HG03469 (cell line): ENCODE measurements at regions not wholly inside any gene's neighbourhood (a gene's known extent, or its start where the extent isn't known, plus 50 kb on each side); places are given as distances from the start of the nearest gene placed in this dataset.

Experiments used
- ATAC-seq: cut with Tn5 transposase; IDR thresholded peaks from one replicate; pipeline ENCODE4 v1.9.1; 2021; ENCODE audit warnings: mild to moderate bottlenecking, moderate library complexity, moderate number of reproducible peaks; ENCODE audit not compliant: unreplicated experiment

- ATAC-seq = no peak
These were observed 70.4 kb upstream of the TBCA start for GRCh38 chr5:77846422-77847128.

DNA sequence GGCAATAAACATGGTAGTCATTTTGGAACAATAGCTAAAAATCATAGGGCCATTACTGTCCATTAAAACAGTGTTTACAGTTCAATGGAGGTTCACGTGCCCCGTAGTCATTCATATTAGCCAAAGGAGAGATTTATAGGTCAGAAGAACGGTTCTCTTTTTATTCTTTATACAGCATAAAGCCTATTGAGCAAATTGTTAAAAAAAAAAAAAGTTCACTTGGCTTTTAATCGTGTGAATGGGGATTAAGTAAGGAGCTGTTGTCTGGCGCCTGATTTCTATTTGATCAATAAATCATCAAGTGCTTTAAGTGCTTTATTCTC lies 69.1 kb upstream of the TBCA start:
- ATAC-seq = no peak

DNA sequence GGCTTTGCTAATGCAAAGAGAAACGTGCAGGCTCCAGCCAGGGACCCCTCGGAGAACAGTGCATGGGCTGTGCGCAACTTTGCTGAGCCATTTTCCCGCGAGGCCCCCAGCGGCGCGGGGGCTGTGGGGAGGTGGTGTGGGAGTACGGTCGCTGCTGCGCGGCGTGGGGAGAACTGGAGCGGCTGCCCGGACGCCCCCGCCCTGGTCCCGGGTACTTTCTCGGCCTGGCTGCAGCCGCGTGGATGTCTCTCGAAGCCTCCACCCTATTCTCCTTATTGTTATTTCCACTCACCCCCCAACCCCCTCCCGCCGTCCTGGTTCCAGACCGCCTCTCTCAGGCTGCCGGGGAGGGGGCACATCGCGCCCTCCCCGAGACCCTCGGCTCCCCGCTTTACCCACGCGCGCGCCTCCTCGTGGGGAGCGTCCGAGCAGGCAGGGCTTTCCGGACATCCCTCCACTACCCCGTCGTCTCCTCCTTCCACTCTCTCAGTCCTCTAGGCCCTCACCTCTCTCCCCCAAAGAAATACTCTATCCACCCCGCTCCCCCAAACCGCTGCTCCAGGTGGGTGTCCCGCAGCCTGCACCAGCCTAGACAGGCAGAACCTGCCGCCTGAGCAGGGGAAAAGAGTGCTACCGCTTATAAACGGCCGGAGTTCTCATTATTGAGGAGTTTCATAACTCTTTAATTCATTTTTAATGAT lies 68.6 kb upstream of the TBCA start:
- no peak for ATAC-seq

- ATAC-seq = no peak
These were observed 68.2 kb upstream of the TBCA start for GRCh38 chr5:77844373-77844622.

DNA sequence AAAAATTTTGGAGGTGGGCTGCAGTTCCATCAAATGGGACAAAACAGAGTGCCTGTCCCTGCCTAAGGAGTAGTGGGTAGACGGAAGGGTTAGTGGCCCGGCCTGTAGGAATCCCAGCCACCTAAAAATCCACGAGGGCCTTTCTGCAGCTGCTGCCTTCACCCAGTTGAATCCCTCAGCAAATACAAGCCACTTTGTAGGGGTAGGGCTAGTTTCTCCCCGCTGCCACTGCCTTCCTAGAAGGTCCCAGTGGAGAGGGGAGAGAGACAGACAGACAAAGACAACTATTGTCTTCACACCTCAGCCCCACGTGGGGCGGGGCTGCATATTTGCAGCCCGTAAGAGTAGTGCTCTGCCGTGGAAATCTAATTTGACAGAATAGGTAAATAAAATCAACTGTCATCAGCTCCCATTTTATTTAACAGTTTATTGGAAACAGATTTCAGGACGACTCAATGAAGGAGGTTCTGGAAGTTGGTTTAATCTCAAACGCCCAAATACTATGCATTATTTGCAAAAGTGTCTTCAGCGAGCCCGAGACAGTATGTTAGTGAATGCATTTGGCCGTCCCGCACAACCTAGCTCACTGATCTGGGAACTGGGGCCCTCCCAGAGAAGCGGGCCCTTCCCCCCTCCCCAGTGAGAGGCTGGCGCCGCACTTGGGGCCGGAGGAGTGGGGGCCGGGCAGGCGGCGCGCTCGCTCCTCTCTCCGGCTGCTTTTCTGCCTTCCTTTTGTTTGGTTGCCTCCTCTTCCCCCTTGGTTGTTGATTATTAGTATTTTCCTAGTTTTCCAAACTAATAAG lies 67.6 kb upstream of the TBCA start:
- ATAC-seq = no peak

DNA sequence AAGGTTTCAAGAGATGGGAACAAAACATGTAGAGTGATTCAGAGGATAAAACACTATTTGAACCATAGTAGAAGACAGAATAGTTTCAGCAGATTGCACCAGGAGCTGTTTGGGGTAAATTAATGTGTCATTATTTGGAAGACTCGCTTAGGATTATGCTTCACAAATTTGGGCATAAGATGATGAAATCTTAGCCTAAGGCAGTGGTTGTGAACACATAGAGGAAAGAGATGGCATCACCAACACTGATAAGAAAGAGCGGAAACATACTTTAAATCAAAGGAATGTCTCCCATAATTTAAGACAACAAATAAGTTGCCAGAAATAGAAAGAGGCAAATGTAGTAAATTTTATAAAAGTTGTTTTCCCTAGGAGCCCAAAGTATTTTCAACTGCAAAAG lies 66.1 kb upstream of the TBCA start:
- ATAC-seq = no peak

DNA sequence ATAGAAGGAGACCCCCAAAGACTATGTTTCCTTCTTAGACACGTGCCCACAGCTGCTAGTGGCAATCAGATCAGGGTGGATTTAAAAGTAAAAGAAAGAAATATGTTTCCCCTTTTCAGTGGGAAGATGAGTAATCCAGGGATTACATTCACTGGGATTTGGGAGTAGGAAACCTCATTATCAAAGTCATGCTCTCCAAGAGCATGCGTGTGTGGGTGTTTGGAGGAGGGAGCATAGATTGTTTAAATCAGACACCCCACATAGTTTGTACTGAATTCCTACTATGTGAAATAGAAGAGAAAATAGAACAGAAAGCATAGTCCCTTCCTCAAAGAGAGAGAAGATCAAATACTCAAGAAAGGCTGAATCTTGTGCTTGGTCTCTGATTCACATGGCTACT lies 65.5 kb upstream of the TBCA start:
- ATAC-seq = no peak

GRCh38 chr5:77840930-77841329 lies 64.8 kb upstream of the TBCA start:
- no peak for ATAC-seq

GRCh38 chr5:77839691-77840090 lies 63.6 kb upstream of the TBCA start:
- ATAC-seq = no peak

- no peak for ATAC-seq
These were observed 56.8 kb upstream of the TBCA start for GRCh38 chr5:77832938-77833337.

DNA sequence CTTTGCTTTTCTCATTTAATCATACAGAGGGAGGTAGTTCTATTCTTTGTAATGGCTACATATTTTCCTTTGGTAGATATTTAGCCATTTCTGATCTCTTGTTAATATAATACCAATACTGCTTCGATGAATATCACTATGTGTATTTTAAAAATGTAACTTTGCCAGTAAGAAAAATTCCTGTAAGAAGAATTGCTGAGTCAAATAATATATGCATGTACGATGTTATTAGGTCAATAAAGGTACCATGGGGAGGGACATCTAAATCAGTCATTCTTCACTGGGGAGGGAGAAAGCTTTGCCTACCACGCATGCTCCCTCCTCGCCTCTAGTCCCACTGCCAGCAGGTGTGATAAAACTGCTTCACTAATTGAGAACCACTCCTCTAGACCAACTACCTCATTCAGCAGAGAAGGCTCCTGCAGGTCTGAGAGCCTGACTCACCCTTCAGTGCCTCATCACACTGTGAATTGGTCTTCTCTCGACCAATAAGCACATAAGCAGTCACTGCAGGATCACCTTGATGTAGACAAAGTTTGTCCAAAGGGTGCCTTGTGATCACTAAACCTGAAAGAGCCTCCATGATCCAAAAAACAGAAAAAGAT lies 56.1 kb upstream of the TBCA start:
- ATAC-seq = no peak

GRCh38 chr5:77828445-77828844 lies 52.3 kb upstream of the TBCA start:
- ATAC-seq = no peak
